Hematopoietic multipotent progenitor cell treated with erythropoietin and hydrocortisone succinate and interleukin-3 and kit ligand, for 15 days (in vitro differentiated cells): ENCODE measurements at regions not wholly inside any gene's neighbourhood (a gene's known extent, or its start where the extent isn't known, plus 50 kb on each side); places are given as distances from the start of the nearest gene placed in this dataset.
"Not testable (repeated sequence)": the region's sequence is repeated elsewhere in the genome, so short reads cannot be mapped to it uniquely, and the experiment has no call there.

Experiments used
- DNase-seq: peaks from one replicate; pipeline ENCODE4 v3.0.0-alpha.2; 2015; ENCODE audit warnings: low spot score

GRCh38 chr13:21228738-21229137, 52.3 kb downstream of the MRPL57 start:
- DNase-seq: no peak

- no peak for DNase-seq
Measured at GRCh38 chr13:21229241-21230024, 53.0 kb downstream of the MRPL57 start.

- DNase-seq: no peak
Measured at GRCh38 chr13:21230516-21230915, 54.1 kb downstream of the MRPL57 start.

- DNase-seq: no peak
Measured at GRCh38 chr13:21231426-21231940, 55.0 kb downstream of the MRPL57 start.

- no peak for DNase-seq
Measured at GRCh38 chr13:21232196-21232595, 55.7 kb downstream of the MRPL57 start.

- DNase-seq: no peak
Measured at GRCh38 chr13:21232599-21232998, 56.1 kb downstream of the MRPL57 start.

- DNase-seq: no peak
Measured at GRCh38 chr13:21233086-21233485, 56.6 kb downstream of the MRPL57 start.

GRCh38 chr13:21234526-21234925, 58.1 kb downstream of the MRPL57 start:
- DNase-seq: no peak

GRCh38 chr13:21235174-21235573, 58.7 kb downstream of the MRPL57 start:
- no peak for DNase-seq

- no peak for DNase-seq
Measured at GRCh38 chr13:21237081-21237480, 60.6 kb downstream of the MRPL57 start.

GRCh38 chr13:21238267-21238666, 61.8 kb downstream of the MRPL57 start:
- no peak for DNase-seq

- no peak for DNase-seq
Measured at GRCh38 chr13:21240586-21240985, 64.1 kb downstream of the MRPL57 start.

GRCh38 chr13:21242236-21242635, 65.8 kb downstream of the MRPL57 start:
- no peak for DNase-seq

GRCh38 chr13:21243045-21243897, 66.8 kb downstream of the MRPL57 start:
- DNase-seq: no peak

GRCh38 chr13:21243898-21244184, 67.4 kb downstream of the MRPL57 start:
- DNase-seq: not testable (repeated sequence)

GRCh38 chr13:21246761-21247452, 70.4 kb downstream of the MRPL57 start:
- no peak for DNase-seq

- no peak for DNase-seq
Measured at GRCh38 chr13:21256351-21256761, 79.9 kb downstream of the MRPL57 start.

GRCh38 chr13:21256891-21257290, 80.4 kb downstream of the MRPL57 start:
- no peak for DNase-seq

GRCh38 chr13:21259571-21260455, 83.4 kb downstream of the MRPL57 start:
- DNase-seq: no peak

- not testable (repeated sequence) for DNase-seq
Measured at GRCh38 chr13:21260561-21261290, 84.3 kb downstream of the MRPL57 start.
